ENCODE measurements at regions not wholly inside any gene's neighbourhood (a gene's known extent, or its start where the extent isn't known, plus 50 kb on each side); places are given as distances from the start of the nearest gene placed in this dataset.

GRCh38 chr11:12617632-12618031 is 56.6 kb upstream of the TEAD1 start:
- Mint-ChIP-seq H3K4me1 (no peaks in the 10 kb centered on the region), H3K27me3 (no peaks in the 10 kb centered on the region), H3K27ac (no peak overlapping the region), H3K36me3 (no peaks in the 10 kb centered on the region), H3K4me3 (no peak overlapping the region), H3K9me3 (peaks cover 2 to 32% (median 8%) of the 10 kb centered on the region in 7 donors)
- peaks cover 2% of the 10 kb centered on the region for H3K27me3 ChIP-seq (ENCODE audit: control insufficient read depth, insufficient read depth, low read length)
- H3K4me1 ChIP-seq (ENCODE audit: control insufficient read depth, insufficient read depth, low read length, poor library complexity, severe bottlenecking), result no peaks in the 10 kb centered on the region
- H3K27ac ChIP-seq (ENCODE audit: insufficient read depth, low read length, poor library complexity, severe bottlenecking), result no peak overlapping the region
- H3K4me3 ChIP-seq (ENCODE audit: low read depth, low read length), result no peak overlapping the region
- ATAC-seq (ENCODE audit: low read depth in 2 of 2) (no peak), DNase-seq (no peak)
- no peaks in the 10 kb centered on the region for H3K9me3 ChIP-seq (ENCODE audit: control insufficient read depth in 2 of 2, low read length in 2 of 2)
- no peaks in the 10 kb centered on the region for H3K36me3 ChIP-seq (ENCODE audit: control insufficient read depth, insufficient read depth, low read length)

- no peaks in the 10 kb centered on the region for H3K27me3 Mint-ChIP-seq
- Histone ChIP-seq H3K27me3 (ENCODE audit: control insufficient read depth, insufficient read depth, low read length) (peaks cover 2% of the 10 kb centered on the region), H3K36me3 (ENCODE audit: control insufficient read depth, insufficient read depth, low read length) (no peaks in the 10 kb centered on the region), H3K4me3 (ENCODE audit: low read depth, low read length) (no peak overlapping the region), H3K9me3 (ENCODE audit: control insufficient read depth in 2 of 2, low read length in 2 of 2) (no peaks in the 10 kb centered on the region), H3K27ac (ENCODE audit: insufficient read depth, low read length, poor library complexity, severe bottlenecking) (no peak overlapping the region), H3K4me1 (ENCODE audit: control insufficient read depth, insufficient read depth, low read length, poor library complexity, severe bottlenecking) (no peaks in the 10 kb centered on the region)
- H3K4me1 Mint-ChIP-seq, result no peaks in the 10 kb centered on the region
- H3K4me3 Mint-ChIP-seq, result no peak overlapping the region
- no peak for DNase-seq
- H3K27ac Mint-ChIP-seq, result no peak overlapping the region
- no peaks in the 10 kb centered on the region for H3K36me3 Mint-ChIP-seq
- no peak for ATAC-seq (ENCODE audit: low read depth in 2 of 2)
- peaks cover 0 to 29% (median 11%) of the 10 kb centered on the region in 7 donors for H3K9me3 Mint-ChIP-seq
These were observed 55.3 kb upstream of the TEAD1 start for GRCh38 chr11:12618743-12619540.

DNA sequence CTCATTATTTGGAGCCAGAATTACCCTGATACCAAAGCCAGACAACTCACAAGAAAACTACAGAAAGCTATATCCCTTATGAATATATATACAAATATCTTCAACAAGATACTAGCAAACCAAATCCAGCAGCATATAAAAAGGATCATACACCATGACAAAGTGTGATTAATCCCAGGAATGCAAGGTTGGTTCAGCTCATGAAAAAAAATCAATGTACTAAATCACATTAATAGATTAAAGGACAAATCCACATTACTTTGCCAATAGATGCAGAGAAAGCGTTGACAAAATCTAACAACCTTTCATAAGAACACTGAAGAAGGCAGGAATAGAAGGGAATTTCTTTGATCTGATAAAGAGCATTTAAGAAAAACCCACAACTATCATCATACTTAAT is 50.4 kb upstream of the TEAD1 start:
- Histone ChIP-seq H3K4me3 (ENCODE audit: low read depth, low read length) (no peak overlapping the region), H3K27me3 (ENCODE audit: control insufficient read depth, insufficient read depth, low read length) (peaks cover 2% of the 10 kb centered on the region), H3K27ac (ENCODE audit: insufficient read depth, low read length, poor library complexity, severe bottlenecking) (no peak overlapping the region), H3K9me3 (ENCODE audit: control insufficient read depth in 2 of 2, low read length in 2 of 2) (no peaks in the 10 kb centered on the region), H3K4me1 (ENCODE audit: control insufficient read depth, insufficient read depth, low read length, poor library complexity, severe bottlenecking) (no peaks in the 10 kb centered on the region), H3K36me3 (ENCODE audit: control insufficient read depth, insufficient read depth, low read length) (no peaks in the 10 kb centered on the region)
- no peak overlapping the region for H3K27ac Mint-ChIP-seq
- DNase-seq (no peak), ATAC-seq (ENCODE audit: low read depth in 2 of 2) (no peak)
- H3K36me3 Mint-ChIP-seq, result no peaks in the 10 kb centered on the region
- H3K9me3 Mint-ChIP-seq, result peaks cover 0 to 27% (median 9%) of the 10 kb centered on the region in 7 donors
- H3K27me3 Mint-ChIP-seq, result no peaks in the 10 kb centered on the region
- H3K4me3 Mint-ChIP-seq, result no peak overlapping the region
- H3K4me1 Mint-ChIP-seq, result no peaks in the 10 kb centered on the region
